Esophagus squamous epithelium (tissue), 4 donors: ENCODE measurements at regions not wholly inside any gene's neighbourhood (a gene's known extent, or its start where the extent isn't known, plus 50 kb on each side); places are given as distances from the start of the nearest gene placed in this dataset.

Source experiments
- CTCF ChIP-seq, 6 experiments: fragments of 450-650 bp in 4 of 6; fragments of 200-600 bp in 2 of 6; sonication (generic) in 2 of 6; IDR thresholded peaks; one replicate each; pipeline ENCODE4 v1.5.1; 2016 to 2019; ENCODE audit warnings: antibody characterized with exemption in 6 of 6, mild to moderate bottlenecking in 4 of 6, moderate library complexity in 4 of 6
- POLR2A ChIP-seq, 4 donors: fragments of 450-650 bp; IDR thresholded peaks; one replicate each; pipeline ENCODE4 v1.6.1; 2017; ENCODE audit warnings: antibody characterized with exemption in 4 of 4, mild to moderate bottlenecking in 4 of 4, moderate library complexity in 3 of 4

- TF ChIP-seq POLR2A (IDR thresholded peaks at IDR 0.05) (no peak), CTCF (IDR thresholded peaks at IDR 0.05) (no peak)
Observed at GRCh38 chr6:4714961-4715501, 61.2 kb upstream of the CDYL start.
